OCI-M2 (cell line): ENCODE measurements at regions not wholly inside any gene's neighbourhood (a gene's known extent, or its start where the extent isn't known, plus 50 kb on each side); places are given as distances from the start of the nearest gene placed in this dataset.

Experiments used
- DNase-seq: peaks from one replicate; lab custom pipeline; 2025; ENCODE audit not compliant: unreplicated experiment; lab: John Stamatoyannopoulos, UW

GRCh38 chr12:58131986-58132755, 190.8 kb downstream of the ATP23 start:
- no peak for DNase-seq

GRCh38 chr12:58138424-58138823, 197.1 kb downstream of the ATP23 start:
- no peak for DNase-seq

- no peak for DNase-seq
These were observed 198.5 kb downstream of the ATP23 start for GRCh38 chr12:58139894-58140293.

GRCh38 chr12:58140395-58140794, 199.0 kb downstream of the ATP23 start:
- no peak for DNase-seq

GRCh38 chr12:58142991-58143390, 201.6 kb downstream of the ATP23 start:
- no peak for DNase-seq

GRCh38 chr12:58143498-58143995, 202.2 kb downstream of the ATP23 start:
- no peak for DNase-seq

- DNase-seq: no peak
These were observed 207.0 kb downstream of the ATP23 start for GRCh38 chr12:58148405-58148804.

- DNase-seq: no peak
These were observed 207.6 kb downstream of the ATP23 start for GRCh38 chr12:58148976-58149375.

GRCh38 chr12:58154359-58154758, 213.0 kb downstream of the ATP23 start:
- no peak for DNase-seq

- no peak for DNase-seq
These were observed 215.3 kb downstream of the ATP23 start for GRCh38 chr12:58156697-58157096.

GRCh38 chr12:58159941-58160340, 218.6 kb downstream of the ATP23 start:
- no peak for DNase-seq

GRCh38 chr12:58161773-58162172, 220.4 kb downstream of the ATP23 start:
- DNase-seq: no peak

GRCh38 chr12:58163021-58163420, 221.7 kb downstream of the ATP23 start:
- no peak for DNase-seq

- DNase-seq: no peak
These were observed 225.3 kb downstream of the ATP23 start for GRCh38 chr12:58166643-58167042.

GRCh38 chr12:58167622-58168021, 226.3 kb downstream of the ATP23 start:
- no peak for DNase-seq

GRCh38 chr12:58169826-58170225, 228.5 kb downstream of the ATP23 start:
- DNase-seq: no peak

GRCh38 chr12:58171914-58172313, 230.5 kb downstream of the ATP23 start:
- no peak for DNase-seq

GRCh38 chr12:58172433-58173073, 231.2 kb downstream of the ATP23 start:
- no peak for DNase-seq

GRCh38 chr12:58174316-58174715, 232.9 kb downstream of the ATP23 start:
- DNase-seq: no peak

GRCh38 chr12:58176296-58176869, 235.0 kb downstream of the ATP23 start:
- DNase-seq: no peak

- no peak for DNase-seq
These were observed 236.0 kb downstream of the ATP23 start for GRCh38 chr12:58177366-58177765.

GRCh38 chr12:58184212-58184611, 242.8 kb downstream of the ATP23 start:
- no peak for DNase-seq
